Epidermal melanocyte (primary cell): ENCODE measurements at regions not wholly inside any gene's neighbourhood (a gene's known extent, or its start where the extent isn't known, plus 50 kb on each side); places are given as distances from the start of the nearest gene placed in this dataset.
"Not testable (repeated sequence)": the region's sequence is repeated elsewhere in the genome, so short reads cannot be mapped to it uniquely, and the experiment has no call there.

ENCODE experiments used
- DNase-seq: peaks from one replicate; pipeline ENCODE4 v3.0.0; 2011; ENCODE audit warnings: low spot score; ENCODE audit not compliant: insufficient read length

DNA sequence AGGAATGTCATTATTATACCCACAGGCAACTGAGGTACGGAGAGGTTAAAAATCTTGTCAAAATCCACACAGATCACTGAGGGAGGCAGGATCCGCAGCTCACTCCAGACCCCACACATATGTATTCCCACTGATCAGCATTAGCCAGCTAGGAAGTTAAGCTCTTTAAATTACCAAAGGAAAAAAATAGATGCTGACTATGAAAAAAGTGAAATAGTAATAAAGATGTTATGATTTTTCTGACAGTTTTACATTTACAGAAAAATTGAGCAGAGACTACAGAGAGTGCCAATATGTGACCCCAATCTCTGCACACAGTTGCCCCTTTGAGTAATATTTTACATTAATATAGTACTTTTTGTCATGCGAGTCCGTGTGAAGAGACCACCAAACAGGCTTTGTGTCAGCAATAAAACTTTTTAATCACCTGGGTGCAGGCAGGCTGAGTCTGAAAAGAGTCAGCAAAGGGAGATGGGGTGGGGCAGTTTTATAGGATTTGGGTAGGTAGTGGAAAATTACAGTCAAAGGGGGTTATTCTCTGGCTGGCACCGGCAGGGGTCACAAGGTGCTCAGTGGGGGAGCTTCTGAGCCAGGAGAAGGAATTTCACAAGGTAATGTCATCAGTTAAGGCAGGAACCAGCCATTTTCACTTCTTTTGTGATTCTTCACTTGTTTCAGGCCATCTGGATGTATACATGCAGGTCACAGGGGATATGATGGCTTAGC, 61.9 kb upstream of the NAA35 start:
- DNase-seq, result not testable (repeated sequence)

DNA sequence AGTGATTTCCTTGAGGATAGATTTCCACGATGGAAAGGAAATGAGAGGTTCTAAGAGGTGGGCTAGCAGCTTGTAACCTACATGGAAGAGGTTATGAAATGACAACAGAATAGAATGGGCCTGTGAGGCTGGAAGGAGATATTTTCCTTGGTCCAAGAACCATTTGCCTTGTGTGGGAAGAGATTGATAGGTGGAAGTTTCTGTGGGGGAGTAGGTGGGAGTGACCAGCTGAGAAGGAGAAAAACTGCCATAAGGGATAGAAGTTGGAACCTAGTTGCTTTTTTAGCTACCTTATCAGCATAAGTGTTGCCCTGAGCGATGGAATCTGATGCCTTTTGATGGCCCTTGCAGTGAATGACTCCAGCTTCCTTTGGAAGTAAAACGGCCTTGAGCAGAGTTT, 60.4 kb upstream of the NAA35 start:
- DNase-seq, result not testable (repeated sequence)

DNA sequence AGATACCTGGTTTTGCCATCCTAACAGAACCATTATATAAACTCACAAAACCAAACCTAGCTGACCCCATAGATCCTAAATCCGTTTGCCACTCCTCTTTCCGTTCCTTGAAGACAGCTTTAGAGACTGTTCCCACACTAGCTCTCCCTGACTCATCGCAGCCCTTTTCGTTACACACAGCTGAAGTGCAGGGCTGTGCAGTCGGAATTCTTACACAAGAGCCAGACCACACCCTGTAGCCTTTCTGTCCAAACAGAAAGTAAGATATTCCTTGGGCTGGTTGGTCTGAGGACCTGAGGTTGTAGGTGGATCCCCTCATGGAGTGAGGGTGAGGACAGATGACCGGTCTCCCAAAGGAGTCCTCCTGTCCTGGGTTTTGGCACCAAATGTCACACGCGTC, 56.7 kb upstream of the NAA35 start:
- DNase-seq, result no peak

DNA sequence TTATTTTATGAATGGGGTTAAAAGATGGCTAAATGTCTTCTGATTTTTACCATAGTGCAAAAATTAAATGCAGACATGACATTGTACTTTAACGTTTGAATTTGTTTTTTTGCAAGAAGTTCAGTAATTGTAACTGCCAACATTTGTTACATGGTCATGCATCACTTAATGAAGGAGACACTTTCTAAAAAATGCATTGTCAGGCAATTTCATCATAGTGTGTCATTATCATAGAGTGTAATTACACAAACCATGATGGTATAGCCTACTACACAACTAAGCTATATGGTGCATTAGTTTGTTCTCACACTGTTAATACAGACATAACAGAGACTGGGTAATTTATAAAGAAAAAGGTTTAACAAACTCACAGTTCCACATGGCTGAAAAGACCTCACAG, 50.0 kb upstream of the NAA35 start:
- DNase-seq, result no peak
